SH-SY5Y (cell line): ENCODE measurements at regions not wholly inside any gene's neighbourhood (a gene's known extent, or its start where the extent isn't known, plus 50 kb on each side); places are given as distances from the start of the nearest gene placed in this dataset.

Source experiments
- GATA2 ChIP-seq: IDR thresholded peaks from 2 replicates; pipeline ENCODE4 v1.6.1; 2011; ENCODE audit warnings: mild to moderate bottlenecking, low read depth, low read length
- GATA3 ChIP-seq: IDR thresholded peaks from 2 replicates; pipeline ENCODE4 v1.6.1; 2011; ENCODE audit warnings: low read depth, mild to moderate bottlenecking, low read length, moderate library complexity

GRCh38 chr3:78283994-78284393 is 1244.1 kb downstream of the ROBO2 start:
- TF ChIP-seq GATA2 (no peak), GATA3 (no peak)
